HCT116 (cell line): ENCODE measurements at regions not wholly inside any gene's neighbourhood (a gene's known extent, or its start where the extent isn't known, plus 50 kb on each side); places are given as distances from the start of the nearest gene placed in this dataset.

ENCODE experiments used
- ATAC-seq: fragments of 200-7000 bp; cut with Tn5 transposase; 2 replicates; pipeline ENCODE4 v1.9.1; 2020; ENCODE audit warnings: mild to moderate bottlenecking, moderate library complexity
- BruUV-seq: library from RNA; stranded (reverse); fragments of 400-500 nt; replicated peaks from 2 replicates; lab custom pipeline; 2021; lab: Mats Ljungman, UMichigan
- CTCF ChIA-PET: fragments of 300-600 bp; sonication (Branson Sonifier 250); formaldehyde crosslinking; loops from one replicate; lab custom pipeline; 2021; ENCODE audit warnings: antibody characterized with exemption; lab: Charles Lee
- POLR2A ChIA-PET: fragments of 300-600, 350-600 bp; sonication (Branson Sonifier 250); formaldehyde crosslinking; loops from one replicate; lab custom pipeline; 2021; ENCODE audit warnings: antibody characterized with exemption; lab: Charles Lee
- RAD21 ChIA-PET, 2 experiments: fragments of 300-600 bp; sonication (Branson Sonifier 250); formaldehyde crosslinking; loops; one replicate each; lab custom pipeline; 2023; ENCODE audit warnings: low total read pairs in 2 of 2; ENCODE audit not compliant: uncharacterized antibody in 2 of 2, unreplicated experiment in 2 of 2, low non-redundant PET in 1 of 2; lab: Charles Lee
- DNase-seq: peaks from one replicate; pipeline ENCODE4 v3.0.0-alpha.2; 2010; ENCODE audit warnings: low read depth, low spot score
- H2AFZ ChIP-seq: fragments of 200-600 bp; shearing (Covaris generic), sonication (generic); 2 replicates; pipeline ENCODE4 v1.6.1; 2017; ENCODE audit warnings: low read depth, mixed run types, mixed read lengths, antibody characterized with exemption, low read length; ENCODE audit not compliant: poor library complexity, severe bottlenecking
- H3K27ac ChIP-seq: 2 replicates; pipeline ENCODE4 v1.5.1; 2012; ENCODE audit warnings: low read depth, low read length
- H3K27me3 ChIP-seq: fragments of 200-600 bp; sonication (generic); 2 replicates; pipeline ENCODE4 v1.6.1; 2016; ENCODE audit warnings: mixed run types, low read length, mixed read lengths; ENCODE audit not compliant: insufficient read depth
- H3K36me3 ChIP-seq, 2 experiments: fragments of 200-500 bp in 1 of 2; fragments of 200-600 bp in 1 of 2; sonication (Bioruptor generic) in 1 of 2; sonication (generic) in 1 of 2; 2 replicates each; pipeline versions ENCODE4 v1.5.1 to v1.6.1; 2014 to 2016; ENCODE audit warnings: low read length in 2 of 2, inconsistent platforms in 1 of 2, mixed read lengths in 1 of 2, mixed run types in 1 of 2; ENCODE audit not compliant: insufficient read depth in 2 of 2, control insufficient read depth in 1 of 2
- H3K4me1 ChIP-seq, 2 experiments: fragments of 200-600 bp in 1 of 2; sonication (generic) in 1 of 2; 2 replicates each; pipeline versions ENCODE4 v1.5.1 to v1.6.1; 2012 to 2017; ENCODE audit warnings: low read length in 2 of 2, inconsistent platforms in 1 of 2, mild to moderate bottlenecking in 1 of 2, mixed read lengths in 1 of 2, mixed run types in 1 of 2, moderate library complexity in 1 of 2; ENCODE audit not compliant: insufficient read depth in 2 of 2, control insufficient read depth in 1 of 2
- H3K4me2 ChIP-seq: fragments of 200-600 bp; sonication (generic); 2 replicates; pipeline ENCODE4 v1.6.1; 2017; ENCODE audit warnings: mixed run types, low read length, mixed read lengths
- H3K4me3 ChIP-seq, 2 experiments: fragments of 200-600 bp in 1 of 2; sonication (generic) in 1 of 2; replicated peaks in 1 of 2; 2 replicates each; pipeline ENCODE4 v1.5.1; 2011 to 2016; ENCODE audit warnings: low read length in 2 of 2, control low read depth in 1 of 2, low read depth in 1 of 2, mild to moderate bottlenecking in 1 of 2, mixed read lengths in 1 of 2, mixed run types in 1 of 2
- H3K79me2 ChIP-seq: fragments of 200-600 bp; sonication (generic); 2 replicates; pipeline ENCODE4 v1.6.1; 2017; ENCODE audit warnings: mild to moderate bottlenecking, mixed run types, low read length, moderate library complexity, mixed read lengths; ENCODE audit not compliant: insufficient read depth
- H3K9ac ChIP-seq: fragments of 200-600 bp; sonication (generic); 2 replicates; pipeline ENCODE4 v1.6.1; 2016; ENCODE audit warnings: low read length, mixed read lengths
- H3K9me2 ChIP-seq: fragments of 200-600 bp; sonication (generic), shearing (Covaris generic); 2 replicates; pipeline ENCODE4 v1.6.1; 2017; ENCODE audit warnings: mixed run types, mild to moderate bottlenecking, moderate library complexity; ENCODE audit not compliant: insufficient read depth
- H3K9me3 ChIP-seq, 2 experiments: fragments of 200-500 bp in 1 of 2; fragments of 200-600 bp in 1 of 2; sonication (Bioruptor generic) in 1 of 2; sonication (generic) in 1 of 2; 2 replicates each; pipeline ENCODE4 v1.6.1; 2014 to 2017; ENCODE audit warnings: low read length in 2 of 2, mixed read lengths in 2 of 2, inconsistent platforms in 1 of 2, low read depth in 1 of 2, mild to moderate bottlenecking in 1 of 2, mixed run types in 1 of 2, moderate library complexity in 1 of 2; ENCODE audit not compliant: control insufficient read depth in 1 of 2, insufficient read depth in 1 of 2
- H4K20me1 ChIP-seq: fragments of 200-600 bp; sonication (generic), shearing (Covaris generic); 2 replicates; pipeline ENCODE4 v1.6.1; 2017; ENCODE audit warnings: mixed run types, mild to moderate bottlenecking, moderate library complexity; ENCODE audit not compliant: insufficient read depth
- CBX3 ChIP-seq: IDR thresholded peaks from 2 replicates; pipeline ENCODE4 v1.6.1; 2012; ENCODE audit warnings: low read depth
- CEBPB ChIP-seq: IDR thresholded peaks from 2 replicates; pipeline ENCODE4 v1.6.1; 2012; ENCODE audit warnings: low read depth
- EGR1 ChIP-seq: IDR thresholded peaks from 2 replicates; pipeline ENCODE4 v1.6.1; 2012; ENCODE audit warnings: low read depth
- ELF1 ChIP-seq: IDR thresholded peaks from 2 replicates; pipeline ENCODE4 v1.6.1; 2012; ENCODE audit warnings: low read depth, borderline replicate concordance
- EZH2phosphoT487 ChIP-seq: fragments of 200-600 bp; IDR thresholded peaks from 2 replicates; pipeline ENCODE4 v1.6.1; 2018; ENCODE audit warnings: antibody characterized with exemption, borderline replicate concordance
- FOSL1 ChIP-seq: IDR thresholded peaks from 2 replicates; pipeline ENCODE4 v1.6.1; 2012; ENCODE audit warnings: low read depth
- JUND ChIP-seq: IDR thresholded peaks from 2 replicates; pipeline ENCODE4 v1.6.1; 2012
- POLR2AphosphoS5 ChIP-seq: IDR thresholded peaks from 2 replicates; pipeline ENCODE4 v1.6.1; 2011; ENCODE audit warnings: mild to moderate bottlenecking, low read depth, low read length, moderate library complexity
- RAD21 ChIP-seq: IDR thresholded peaks from 2 replicates; pipeline ENCODE4 v1.6.1; 2012; ENCODE audit warnings: low read depth, mild to moderate bottlenecking
- SIN3A ChIP-seq: IDR thresholded peaks from 2 replicates; pipeline ENCODE4 v1.6.1; 2012; ENCODE audit warnings: low read depth
- SP1 ChIP-seq: IDR thresholded peaks from 2 replicates; pipeline ENCODE4 v1.6.1; 2012; ENCODE audit warnings: low read depth
- SRF ChIP-seq: IDR thresholded peaks from 2 replicates; pipeline ENCODE4 v1.6.1; 2012; ENCODE audit warnings: low read depth
- TCF7L2 ChIP-seq: IDR thresholded peaks from 2 replicates; pipeline ENCODE4 v1.7.0; 2011; ENCODE audit warnings: borderline replicate concordance, inconsistent platforms; ENCODE audit not compliant: insufficient read depth, insufficient read length; ENCODE audit errors: extremely low read depth
- YY1 ChIP-seq: IDR thresholded peaks from 2 replicates; pipeline ENCODE4 v1.6.1; 2011; ENCODE audit warnings: low read length, low read depth, moderate library complexity, mild to moderate bottlenecking; ENCODE audit not compliant: insufficient replicate concordance; ENCODE audit errors: extremely low read depth
- ZFX ChIP-seq: fragments of 450-650 bp; IDR thresholded peaks from 2 replicates; pipeline ENCODE4 v1.6.1; 2017
- intact Hi-C: fragments of 100-400 bp; cut with micrococcal nuclease; formaldehyde crosslinking; loops from 2 replicates; pipeline ENCODE4 v1.10.0; 2022
- TF ChIP-seq, protein P1 (sequence below): IDR thresholded peaks from 2 replicates; pipeline ENCODE4 v1.6.1; 2012
- TF ChIP-seq, protein P2 (sequence below): IDR thresholded peaks from 2 replicates; pipeline ENCODE4 v1.6.1; 2012
- TF ChIP-seq, protein P3 (sequence below), 3 experiments: fragments of 200-600 bp in 1 of 3; sonication (generic) in 1 of 3; IDR thresholded peaks in 2 of 3; conservative IDR thresholded peaks in 1 of 3; 2 replicates each; pipeline ENCODE4 v1.5.1; 2012 to 2017; ENCODE audit warnings: low read depth in 2 of 3, low read length in 2 of 3, antibody characterized with exemption in 1 of 3, borderline replicate concordance in 1 of 3, control low read depth in 1 of 3, mild to moderate bottlenecking in 1 of 3, mixed read lengths in 1 of 3, mixed run types in 1 of 3, moderate library complexity in 1 of 3; ENCODE audit not compliant: insufficient read depth in 1 of 3
- TF ChIP-seq, protein P4 (sequence below): IDR thresholded peaks from 2 replicates; pipeline ENCODE4 v1.6.1; 2011; ENCODE audit warnings: mild to moderate bottlenecking, low read length, moderate library complexity; ENCODE audit not compliant: insufficient replicate concordance; ENCODE audit errors: extremely low read depth

DNA sequence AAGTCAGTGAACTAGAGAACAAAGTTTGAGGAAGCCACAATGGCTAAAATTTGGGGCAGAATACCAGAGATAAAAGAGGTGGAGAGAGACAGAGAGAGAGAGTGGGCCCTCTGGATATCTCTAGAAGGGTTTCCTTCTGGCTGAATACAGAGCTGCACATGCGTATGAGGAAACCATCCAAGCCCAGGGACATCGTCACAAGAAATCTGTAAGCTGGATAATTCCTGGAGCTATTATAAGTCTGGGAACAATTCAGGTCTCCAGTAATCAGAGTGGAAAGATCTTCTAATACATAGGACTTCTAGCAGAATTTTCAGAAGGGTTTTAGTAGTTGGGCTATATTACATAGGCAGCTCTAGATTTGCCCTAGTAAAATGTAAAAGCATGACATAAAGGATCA is 415.7 kb upstream of the MTPN start:
- H3K36me3 ChIP-seq = no peaks in the 10 kb centered on the region
- H3K9me2 ChIP-seq = no peaks in the 10 kb centered on the region
- H2AFZ ChIP-seq = no peak overlapping the region
- no peaks in the 10 kb centered on the region for H3K4me1 ChIP-seq
- TF ChIP-seq EGR1 (no peak), JUND (no peak), CEBPB (no peak), CBX3 (no peak), SIN3A (no peak), SRF (no peak), FOSL1 (no peak), RAD21 (no peak), ZFX (no peak), TCF7L2 (no peak), YY1 (no peak), EZH2phosphoT487 (no peak), SP1 (no peak), ELF1 (no peak), POLR2AphosphoS5 (no peak)
- TF ChIP-seq, protein P1, sequence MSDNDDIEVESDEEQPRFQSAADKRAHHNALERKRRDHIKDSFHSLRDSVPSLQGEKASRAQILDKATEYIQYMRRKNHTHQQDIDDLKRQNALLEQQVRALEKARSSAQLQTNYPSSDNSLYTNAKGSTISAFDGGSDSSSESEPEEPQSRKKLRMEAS = no peak
- TF ChIP-seq, protein P2, sequence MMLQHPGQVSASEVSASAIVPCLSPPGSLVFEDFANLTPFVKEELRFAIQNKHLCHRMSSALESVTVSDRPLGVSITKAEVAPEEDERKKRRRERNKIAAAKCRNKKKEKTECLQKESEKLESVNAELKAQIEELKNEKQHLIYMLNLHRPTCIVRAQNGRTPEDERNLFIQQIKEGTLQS = no peak
- TF ChIP-seq, protein P3, sequence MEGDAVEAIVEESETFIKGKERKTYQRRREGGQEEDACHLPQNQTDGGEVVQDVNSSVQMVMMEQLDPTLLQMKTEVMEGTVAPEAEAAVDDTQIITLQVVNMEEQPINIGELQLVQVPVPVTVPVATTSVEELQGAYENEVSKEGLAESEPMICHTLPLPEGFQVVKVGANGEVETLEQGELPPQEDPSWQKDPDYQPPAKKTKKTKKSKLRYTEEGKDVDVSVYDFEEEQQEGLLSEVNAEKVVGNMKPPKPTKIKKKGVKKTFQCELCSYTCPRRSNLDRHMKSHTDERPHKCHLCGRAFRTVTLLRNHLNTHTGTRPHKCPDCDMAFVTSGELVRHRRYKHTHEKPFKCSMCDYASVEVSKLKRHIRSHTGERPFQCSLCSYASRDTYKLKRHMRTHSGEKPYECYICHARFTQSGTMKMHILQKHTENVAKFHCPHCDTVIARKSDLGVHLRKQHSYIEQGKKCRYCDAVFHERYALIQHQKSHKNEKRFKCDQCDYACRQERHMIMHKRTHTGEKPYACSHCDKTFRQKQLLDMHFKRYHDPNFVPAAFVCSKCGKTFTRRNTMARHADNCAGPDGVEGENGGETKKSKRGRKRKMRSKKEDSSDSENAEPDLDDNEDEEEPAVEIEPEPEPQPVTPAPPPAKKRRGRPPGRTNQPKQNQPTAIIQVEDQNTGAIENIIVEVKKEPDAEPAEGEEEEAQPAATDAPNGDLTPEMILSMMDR (IDR thresholded peaks at IDR 0.05 in 2 of 3, conservative IDR thresholded peaks at IDR 0.05 in 1 of 3; ENCODE audit: borderline replicate concordance in 1 of 3, insufficient read depth in 1 of 3, low read depth in 2 of 3, low read length in 2 of 3) = no peak
- TF ChIP-seq, protein P4, sequence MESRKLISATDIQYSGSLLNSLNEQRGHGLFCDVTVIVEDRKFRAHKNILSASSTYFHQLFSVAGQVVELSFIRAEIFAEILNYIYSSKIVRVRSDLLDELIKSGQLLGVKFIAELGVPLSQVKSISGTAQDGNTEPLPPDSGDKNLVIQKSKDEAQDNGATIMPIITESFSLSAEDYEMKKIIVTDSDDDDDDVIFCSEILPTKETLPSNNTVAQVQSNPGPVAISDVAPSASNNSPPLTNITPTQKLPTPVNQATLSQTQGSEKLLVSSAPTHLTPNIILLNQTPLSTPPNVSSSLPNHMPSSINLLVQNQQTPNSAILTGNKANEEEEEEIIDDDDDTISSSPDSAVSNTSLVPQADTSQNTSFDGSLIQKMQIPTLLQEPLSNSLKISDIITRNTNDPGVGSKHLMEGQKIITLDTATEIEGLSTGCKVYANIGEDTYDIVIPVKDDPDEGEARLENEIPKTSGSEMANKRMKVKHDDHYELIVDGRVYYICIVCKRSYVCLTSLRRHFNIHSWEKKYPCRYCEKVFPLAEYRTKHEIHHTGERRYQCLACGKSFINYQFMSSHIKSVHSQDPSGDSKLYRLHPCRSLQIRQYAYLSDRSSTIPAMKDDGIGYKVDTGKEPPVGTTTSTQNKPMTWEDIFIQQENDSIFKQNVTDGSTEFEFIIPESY = no peak
- no peak for ATAC-seq
- no peaks in the 10 kb centered on the region for H4K20me1 ChIP-seq
- ChIA-PET POLR2A (no interaction called here), CTCF (no interaction called here), RAD21 (no interaction called here)
- intact Hi-C loops = no loop called here
- no peak overlapping the region for H3K4me2 ChIP-seq
- no peak overlapping the region for H3K9ac ChIP-seq
- BruUV-seq = no TSS peak
- H3K9me3 ChIP-seq = no peaks in the 10 kb centered on the region
- H3K79me2 ChIP-seq = no peaks in the 10 kb centered on the region
- H3K27ac ChIP-seq = no peak overlapping the region
- no peaks in the 10 kb centered on the region for H3K27me3 ChIP-seq
- no peak for DNase-seq
- H3K4me3 ChIP-seq = no peak overlapping the region
